ENCODE measurements at regions not wholly inside any gene's neighbourhood (a gene's known extent, or its start where the extent isn't known, plus 50 kb on each side); places are given as distances from the start of the nearest gene placed in this dataset.
A peak's percentile ranks its signal among the peaks of the same experiment; 100 is the strongest.

DNA sequence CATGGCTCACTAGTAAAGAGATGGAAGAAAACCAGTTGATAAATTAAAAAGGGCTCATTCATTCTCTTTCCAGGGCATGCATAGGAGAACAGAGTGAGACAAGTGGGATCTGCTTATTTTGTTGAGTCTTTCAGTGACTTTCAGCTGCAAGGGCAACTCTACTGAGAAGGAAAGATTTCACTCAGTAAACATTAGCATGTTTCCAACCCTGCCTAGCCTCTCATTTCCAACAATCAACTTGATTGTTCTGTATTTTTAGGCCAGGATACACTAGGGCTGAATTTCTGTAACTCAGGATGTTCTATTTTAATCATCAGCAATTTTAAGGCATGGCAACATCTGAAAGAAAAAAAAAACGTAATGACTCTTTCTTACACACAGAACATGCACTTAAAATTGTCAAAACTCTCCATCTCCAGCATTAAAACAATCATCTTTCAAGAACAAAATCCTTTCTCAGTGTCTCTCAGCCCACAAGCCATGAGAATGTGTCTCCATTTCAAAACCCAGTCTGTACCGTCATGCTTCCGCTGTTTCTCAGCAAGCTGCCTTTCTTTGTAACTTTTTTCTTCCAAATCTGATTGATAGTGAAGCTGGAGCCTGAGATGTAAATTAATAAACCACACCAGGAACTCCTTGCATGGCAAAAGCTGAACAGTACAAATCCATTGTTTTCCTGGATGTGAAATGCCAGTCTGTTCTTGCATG, 147.2 kb upstream of the KLF14 start:
- no peak for DNase-seq

DNA sequence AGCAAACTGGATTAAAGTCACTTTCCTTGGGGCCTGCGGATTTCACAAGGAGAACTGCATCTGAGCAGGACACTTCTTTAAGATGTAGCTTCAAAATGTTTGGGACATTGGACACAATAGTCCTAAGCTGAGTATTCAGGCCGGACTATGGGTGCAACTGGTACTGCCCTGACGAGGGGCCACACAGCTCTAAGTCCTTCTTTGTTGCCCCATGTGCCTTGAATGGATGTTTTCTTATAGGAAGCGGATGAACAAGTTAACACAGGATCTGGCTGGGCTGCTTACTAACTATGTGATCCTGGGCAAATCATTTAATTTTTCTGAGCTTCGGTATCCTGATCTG, 147.8 kb upstream of the KLF14 start:
- DNase-seq = no peak

DNA sequence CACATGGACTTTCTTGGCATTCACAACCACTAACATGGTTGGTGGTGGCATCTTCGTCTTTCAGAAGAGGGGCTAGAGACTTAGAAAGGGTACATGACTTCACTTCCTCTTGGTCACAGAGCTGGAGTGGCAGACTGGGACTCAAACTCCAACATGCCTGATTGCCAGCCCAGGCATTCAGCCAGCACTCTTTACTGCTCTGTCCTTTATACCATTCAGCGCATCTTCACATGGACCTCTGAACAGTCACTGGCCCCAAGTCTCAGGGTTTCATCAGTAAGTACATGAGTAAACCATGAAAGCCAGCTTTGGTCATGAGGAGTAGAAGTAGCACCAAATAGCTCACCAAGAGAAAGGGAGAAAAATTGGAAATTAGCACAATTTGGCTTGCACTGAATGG, 148.4 kb upstream of the KLF14 start:
- no peak for DNase-seq

DNA sequence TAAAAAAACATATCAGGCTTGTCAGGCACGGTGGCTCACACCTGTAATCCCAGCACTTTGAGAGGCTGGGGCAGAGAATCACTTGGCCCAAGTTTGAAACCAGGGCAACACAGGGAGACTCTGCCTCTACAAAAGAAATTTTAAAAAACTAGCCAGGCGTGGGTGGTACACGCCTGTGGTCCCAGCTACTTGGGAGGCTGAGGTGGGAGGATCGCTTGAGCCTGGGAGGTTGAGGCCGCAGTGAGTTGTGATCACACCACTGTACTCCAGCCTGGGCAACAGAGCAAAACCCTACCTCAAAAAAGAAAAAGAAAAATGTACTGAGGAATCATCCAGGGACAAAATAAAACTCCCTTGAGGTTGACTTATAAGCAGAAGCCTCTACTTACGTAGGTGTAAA, 149.9 kb upstream of the KLF14 start:
- DNase-seq = no peak

DNA sequence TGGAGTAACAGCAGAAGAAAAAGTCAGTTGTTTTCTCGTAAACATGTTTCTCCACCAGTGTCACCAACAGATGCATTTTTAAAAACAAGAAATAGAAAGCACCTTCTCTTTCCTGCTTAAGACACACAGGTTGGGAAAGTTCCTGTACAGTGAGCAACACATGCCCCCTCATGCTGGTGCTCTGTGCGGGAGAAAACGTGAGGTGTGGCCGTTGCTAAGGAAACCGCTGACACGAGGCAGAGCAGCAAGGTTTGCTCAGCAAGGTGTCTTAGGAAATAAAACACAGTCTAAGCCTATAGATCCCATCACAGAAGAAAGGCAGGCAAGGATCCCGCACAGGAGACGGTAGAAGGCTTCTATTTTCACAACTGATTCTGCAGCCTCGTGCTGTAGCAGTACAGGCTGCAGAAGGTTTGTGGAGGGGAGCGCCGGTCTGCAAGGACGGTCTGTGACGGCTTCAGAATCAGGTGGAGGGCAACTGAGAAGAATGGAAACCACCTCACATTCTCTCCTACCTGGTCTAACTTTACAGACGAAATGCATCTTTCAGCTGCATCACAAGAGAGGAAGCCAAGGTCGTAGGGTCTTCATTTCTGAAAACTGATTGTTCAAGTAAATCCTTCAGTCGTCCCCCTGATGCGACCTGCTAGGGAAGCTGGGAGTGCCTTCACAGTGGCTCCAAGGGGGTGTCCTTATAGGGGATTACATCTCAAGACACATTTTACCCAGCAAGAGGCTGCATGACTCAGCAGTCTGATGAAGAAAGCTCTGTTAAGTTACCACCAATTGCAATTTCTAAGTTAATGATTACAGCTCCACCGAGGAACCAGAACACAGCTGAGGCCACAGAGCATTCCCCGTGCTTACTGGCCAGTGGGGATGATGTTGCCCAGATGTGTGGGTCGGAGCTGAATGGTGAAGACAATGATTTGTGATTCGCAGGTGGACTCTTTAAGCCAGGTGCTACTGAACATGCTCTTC, 150.7 kb upstream of the KLF14 start:
- DNase-seq = no peak

DNA sequence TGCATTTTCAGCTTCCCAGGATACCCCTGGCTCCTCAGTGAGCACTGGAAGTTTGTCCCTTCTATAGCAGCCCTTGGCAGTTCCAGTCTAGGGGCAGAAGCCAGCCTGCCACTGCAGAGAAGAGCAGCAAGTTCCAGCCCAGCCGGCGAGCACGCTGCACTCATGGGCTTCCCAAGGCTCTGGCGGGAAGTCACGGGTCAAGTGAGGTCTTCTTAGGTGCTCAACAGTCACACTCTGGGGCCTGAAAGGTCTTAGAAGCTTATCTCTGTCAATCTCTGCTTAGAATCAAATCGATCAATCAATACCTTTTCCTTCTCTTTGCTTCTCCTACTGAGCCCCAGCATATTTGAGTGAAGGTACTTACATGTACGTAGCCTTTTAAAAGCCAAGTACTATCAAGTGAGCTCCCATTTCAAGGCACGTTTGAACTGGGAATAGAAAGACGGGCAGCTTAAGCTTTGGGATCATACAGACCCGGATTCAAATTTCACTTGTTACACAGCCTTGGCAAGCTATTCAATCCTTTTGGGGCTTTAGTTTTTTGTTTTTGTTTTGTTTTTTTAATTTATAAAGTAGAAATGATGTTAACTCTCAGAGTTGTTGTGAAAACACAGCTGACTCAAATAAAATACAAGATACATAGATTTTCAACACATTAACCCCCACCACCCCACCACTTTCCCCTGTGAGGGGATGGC, 152.6 kb upstream of the KLF14 start:
- no peak for DNase-seq

DNA sequence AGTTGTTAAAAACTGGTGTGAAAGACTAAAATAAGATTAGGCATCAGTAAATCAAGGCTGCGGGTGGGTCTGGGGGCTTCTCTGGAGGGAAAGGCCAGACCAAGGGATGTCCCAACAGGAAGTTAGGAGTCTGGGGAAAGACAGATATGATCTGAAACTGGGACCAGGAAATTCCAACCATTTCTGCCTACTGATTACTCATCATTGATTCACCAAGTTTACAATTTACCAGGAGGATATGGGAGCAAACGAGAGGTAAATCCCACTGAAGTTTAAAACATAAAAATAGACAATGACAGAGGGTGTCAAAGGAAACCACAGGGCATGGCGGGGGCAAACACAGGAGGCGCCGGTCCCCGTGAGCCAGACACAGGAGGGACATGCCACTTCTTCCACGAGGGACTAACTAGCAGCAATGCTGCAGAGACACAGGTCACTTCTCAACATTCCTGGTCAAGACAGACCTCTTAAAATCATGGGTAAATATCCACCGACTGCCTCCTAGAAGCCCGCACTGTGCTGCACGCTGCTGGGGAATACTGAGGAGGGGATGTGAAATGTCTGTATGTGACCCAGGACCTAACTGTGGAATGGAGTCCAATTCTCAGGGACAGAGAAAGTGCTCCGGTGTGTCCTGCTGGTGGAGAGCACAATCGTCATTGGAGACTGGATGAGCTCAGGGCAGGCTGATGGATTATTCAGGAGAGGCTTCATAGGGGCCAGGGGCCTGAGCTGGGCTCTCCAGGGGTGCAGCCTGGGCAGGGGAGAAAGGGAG, 153.4 kb upstream of the KLF14 start:
- DNase-seq = no peak

DNA sequence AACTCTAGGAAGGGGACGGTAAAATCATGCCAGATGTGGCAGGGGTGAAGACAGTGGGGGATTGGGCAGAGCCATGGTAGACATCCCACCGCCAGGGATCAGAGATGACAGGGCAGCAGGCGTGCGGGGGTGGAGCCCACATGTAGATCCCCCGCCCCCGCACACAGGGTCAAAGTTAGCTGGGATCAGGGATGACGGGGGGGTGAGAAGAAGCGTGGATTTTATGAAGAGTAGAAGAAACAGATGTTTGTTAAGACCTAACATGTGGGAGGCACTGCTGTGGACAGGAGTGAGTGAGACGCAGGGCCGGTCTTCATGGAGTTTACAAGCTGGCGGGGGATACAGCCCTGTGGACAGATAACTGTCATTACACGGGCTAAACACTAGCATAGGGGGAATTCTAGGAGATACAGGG, 154.0 kb upstream of the KLF14 start:
- DNase-seq = no peak

DNA sequence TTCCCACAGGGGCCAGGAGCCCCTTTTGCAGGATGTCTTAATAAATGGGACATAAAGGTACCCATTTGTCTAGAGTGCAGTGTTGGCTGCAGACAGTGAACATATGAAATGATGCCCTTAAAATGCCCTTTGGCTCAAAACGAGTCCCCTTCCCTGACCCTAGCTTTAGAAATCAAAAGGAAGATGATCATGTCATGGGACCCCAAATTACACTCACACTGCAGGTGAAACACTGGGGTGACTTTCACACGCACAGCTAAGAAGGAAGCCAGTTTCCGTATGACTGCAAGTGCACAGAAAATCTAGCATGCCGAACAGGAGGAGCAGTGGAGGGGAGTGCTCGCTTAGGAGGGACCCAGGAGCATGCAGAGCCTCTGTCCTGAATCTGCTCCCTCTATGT, 154.5 kb upstream of the KLF14 start:
- DNase-seq = no peak

DNA sequence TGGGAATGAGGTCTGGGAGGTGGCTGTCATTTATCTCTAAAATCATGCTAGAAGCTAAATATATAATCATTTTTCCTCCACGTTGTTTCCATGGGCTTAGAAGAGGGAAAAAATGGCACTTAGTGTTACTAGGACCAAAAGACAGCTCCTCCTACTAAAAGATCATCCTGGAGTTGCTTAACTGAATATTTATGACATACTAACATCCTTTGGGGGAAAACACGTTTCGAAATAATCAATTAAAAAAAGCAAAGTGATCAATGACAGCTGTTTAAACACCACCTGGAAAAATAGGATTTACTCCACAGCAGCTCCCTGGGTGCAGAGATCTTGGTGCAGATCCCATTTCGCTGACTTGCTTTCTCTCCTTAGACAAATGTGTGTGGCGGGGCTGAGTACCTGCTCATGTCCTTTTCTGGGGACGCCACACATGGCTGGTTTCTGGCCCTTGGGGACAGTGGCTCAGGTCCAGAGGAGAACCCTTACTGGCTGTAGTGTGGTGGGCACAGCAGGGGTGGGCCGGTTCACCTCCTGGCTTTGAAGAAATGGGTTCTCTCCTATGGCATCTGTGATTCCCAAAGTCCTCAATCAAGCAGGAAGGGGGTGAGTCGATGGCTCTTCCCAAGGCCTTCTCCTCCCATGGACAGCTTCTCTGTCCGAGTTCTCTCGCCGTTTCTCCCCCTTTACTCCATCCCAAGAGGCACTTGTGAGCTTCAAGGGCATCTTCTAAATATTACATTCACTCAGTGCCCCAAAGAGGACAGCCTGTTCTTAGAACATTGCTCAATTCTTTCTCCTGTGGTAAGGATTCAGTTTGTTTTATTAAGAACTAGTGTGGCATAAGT, 156.4 kb upstream of the KLF14 start:
- no peak for DNase-seq

DNA sequence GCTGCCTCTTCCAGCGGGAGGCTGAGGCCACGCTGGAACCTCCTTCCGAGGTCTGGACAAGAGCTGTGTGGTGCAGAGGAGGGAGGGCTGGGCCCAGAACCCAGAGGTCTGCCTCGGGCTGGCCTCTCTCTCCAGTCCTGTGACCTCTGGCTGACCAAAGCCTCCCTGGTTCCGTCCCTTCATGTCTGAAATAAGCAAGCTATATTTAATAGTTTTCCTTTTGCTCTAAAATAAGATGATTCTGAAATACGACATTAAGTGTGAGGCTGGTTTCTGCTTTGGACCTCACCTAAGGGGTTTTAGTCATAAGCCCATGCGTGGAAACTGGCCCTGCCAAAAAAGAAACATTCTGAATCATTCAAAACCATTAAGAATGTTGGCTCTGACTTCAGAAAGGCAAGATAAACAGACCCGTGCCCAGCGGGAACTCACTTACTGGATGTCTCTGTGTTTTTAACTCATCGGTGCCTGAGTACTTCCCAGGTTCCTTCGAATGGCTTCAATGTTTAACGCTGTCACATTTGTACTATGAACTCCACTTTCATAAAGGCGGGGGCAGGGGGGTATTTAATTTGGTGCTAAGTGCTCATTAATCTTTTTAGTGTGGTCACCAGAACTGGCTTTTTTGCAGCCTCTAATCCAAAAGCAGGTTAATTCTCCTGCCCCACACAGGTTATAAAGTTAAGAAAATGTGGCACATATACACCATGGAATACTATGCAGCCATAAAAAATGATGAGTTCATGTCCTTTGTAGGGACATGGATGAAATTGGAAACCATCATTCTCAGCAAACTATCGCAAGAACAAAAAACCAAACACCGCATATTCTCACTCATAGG, 157.5 kb upstream of the KLF14 start:
- no peak for DNase-seq

DNA sequence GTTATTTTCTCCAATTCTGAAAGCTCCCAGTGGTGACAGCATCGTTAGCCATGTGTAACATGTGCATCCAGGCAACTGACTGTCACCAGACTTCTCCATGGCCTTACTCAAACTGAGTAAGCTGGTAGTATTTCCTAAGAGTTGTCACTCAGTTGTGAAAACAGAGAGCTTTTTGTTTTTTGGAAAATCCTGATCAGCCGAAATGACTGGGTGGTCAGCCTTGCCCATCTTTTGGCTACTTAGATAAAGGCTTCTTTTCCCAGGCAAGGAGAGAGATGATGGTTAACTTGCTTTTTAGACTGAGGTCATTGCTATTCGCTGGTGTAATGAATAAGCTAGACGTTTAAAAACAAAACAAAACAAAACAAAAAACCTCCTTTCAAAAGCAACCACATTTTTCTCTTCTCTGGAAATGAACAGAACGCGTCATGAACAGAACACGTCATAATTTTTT, 159.5 kb upstream of the KLF14 start:
- DNase-seq = no peak

DNA sequence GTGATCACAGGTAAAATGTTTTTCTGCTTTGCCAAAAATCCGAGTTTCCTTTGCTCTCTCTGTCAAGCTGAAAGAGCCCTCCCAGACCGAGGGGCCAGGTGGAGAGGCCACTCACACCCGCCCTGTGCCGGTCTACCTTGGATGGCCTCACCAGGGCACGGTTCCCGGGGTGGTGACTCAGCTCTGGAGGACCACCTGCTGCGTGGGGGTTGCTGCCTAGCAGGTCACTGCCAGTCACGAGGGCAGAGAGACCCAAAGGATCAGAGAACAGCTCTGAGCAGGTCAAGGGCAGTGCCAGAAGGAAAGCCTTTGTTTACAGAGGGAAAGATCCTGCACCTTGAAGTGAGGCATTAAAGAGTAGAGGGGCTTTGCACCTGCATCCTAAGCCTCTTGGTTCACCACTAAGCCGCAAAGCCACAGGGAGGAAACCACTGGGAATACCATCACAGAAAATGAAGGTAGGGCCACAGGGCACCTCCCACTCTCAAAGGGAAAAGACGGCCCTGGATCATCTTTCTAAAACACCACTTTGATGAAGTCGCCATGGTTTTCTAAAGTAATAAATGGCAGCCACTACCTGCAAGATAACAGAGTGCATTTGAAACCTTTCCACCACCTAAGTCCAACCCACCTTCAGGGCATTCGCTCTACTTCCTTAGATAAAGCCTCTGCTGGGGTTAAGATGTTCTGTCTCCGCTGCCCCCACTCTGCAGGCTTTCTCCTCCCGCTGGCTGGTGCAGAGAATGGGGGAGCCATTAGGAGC, 160.3 kb upstream of the KLF14 start:
- DNase-seq = no peak

DNA sequence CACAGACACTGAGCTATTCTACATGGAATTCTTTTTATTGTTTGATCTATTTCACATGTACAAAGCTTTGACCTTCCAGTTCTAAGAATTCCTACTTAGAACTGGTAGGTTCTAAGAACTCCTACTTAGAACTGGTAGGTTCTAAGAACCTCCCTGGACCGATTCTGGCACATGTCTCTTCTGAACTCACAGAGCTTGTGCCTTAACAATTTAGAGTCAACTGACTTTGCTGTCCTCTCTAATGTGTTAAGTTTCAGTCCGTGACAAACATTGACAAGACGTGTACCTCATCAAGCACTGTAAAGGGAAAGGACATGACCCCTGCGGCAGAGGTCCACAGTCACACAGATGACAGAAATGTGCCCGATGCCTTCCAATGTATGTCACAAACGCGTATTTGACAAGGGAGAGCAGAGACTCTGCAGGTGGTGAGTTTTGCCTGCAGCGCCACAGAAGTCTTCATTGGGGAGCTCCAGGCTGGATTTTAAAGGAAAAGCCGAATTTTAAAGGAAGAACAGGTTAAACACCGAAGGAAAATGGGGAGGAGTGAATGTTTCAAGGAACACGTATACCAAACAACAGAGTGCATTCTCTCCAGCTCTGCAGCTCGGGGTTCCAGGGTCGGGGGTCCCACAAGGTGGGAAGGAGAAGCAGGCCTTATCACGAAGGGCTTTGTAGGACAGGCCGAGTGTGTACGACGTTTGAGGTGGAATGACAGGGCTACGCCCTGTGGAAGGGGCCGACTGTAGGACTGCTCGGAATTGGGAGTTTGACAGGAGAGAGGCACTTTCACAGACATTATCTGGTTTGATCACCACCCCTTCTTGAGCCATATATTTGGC, 161.1 kb upstream of the KLF14 start:
- DNase-seq = no peak

DNA sequence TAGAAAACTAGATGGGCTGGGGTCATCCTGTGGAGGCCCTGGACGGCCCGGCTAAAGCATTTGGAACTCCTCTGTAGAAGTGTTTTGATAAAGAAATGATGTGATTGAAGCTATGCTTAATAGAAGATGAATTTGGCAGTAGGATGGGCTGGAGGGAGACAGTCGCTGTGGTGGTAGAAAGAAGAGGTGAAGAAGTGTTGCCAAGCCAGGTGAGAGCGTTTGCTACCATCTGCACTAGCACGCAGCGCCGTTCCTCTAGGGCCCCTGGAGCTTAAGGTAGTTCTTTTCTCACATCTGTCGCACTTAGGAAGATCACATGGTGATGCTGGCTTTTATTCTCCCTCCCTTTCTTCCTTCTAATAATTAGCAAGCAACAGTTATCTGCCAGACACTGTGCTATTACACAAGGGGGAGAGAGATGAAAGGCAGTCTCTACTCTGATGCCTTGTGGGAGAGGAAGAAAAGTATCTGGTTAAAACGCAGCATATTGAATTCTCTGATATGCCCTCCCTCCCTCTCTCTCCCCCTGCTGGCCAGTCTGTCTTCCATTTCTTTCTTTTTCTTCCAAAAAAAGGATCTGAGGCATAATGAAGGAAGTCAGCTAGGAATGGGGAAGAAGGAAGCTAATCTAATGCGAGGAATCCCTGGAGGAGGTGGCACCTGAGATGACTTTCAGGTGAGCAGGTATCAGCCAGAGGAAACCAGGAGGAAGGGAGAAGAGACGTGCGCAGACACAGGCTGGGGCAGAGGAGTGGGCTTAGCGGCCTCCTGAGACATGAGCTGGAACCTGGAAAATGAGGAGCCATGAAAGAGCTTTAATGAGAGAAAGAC, 162.3 kb upstream of the KLF14 start:
- peak; percentile 54 for DNase-seq

DNA sequence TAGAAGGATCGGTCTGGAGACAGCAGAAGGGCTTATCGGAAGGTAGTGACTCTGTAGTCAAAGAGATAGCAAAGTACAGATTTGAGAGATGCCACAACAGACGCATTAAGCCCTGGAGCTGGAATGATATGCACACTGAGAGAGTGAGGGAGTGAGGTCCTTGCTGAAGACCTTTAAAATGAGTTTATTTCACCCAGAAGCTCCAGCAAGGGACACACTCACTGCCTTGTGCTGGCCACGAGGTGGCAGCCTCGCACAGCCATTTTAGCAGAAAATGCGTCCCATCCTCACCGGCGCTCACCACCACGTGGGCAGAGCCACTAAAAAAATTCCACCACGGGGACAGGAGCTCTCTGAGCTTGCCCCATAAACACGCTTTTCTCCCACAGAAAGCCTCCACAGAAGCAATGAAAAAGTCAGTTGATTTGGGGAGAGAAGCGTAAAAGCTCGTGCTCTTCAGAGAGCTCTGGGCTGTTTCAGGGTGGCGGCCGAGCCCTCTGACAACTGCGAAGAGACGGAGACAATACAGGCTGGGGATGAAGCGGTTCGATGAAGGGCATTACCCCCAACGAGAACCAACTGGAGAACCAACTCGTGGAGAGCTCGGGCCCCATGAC, 163.0 kb upstream of the KLF14 start:
- DNase-seq = peak; percentile 85

DNA sequence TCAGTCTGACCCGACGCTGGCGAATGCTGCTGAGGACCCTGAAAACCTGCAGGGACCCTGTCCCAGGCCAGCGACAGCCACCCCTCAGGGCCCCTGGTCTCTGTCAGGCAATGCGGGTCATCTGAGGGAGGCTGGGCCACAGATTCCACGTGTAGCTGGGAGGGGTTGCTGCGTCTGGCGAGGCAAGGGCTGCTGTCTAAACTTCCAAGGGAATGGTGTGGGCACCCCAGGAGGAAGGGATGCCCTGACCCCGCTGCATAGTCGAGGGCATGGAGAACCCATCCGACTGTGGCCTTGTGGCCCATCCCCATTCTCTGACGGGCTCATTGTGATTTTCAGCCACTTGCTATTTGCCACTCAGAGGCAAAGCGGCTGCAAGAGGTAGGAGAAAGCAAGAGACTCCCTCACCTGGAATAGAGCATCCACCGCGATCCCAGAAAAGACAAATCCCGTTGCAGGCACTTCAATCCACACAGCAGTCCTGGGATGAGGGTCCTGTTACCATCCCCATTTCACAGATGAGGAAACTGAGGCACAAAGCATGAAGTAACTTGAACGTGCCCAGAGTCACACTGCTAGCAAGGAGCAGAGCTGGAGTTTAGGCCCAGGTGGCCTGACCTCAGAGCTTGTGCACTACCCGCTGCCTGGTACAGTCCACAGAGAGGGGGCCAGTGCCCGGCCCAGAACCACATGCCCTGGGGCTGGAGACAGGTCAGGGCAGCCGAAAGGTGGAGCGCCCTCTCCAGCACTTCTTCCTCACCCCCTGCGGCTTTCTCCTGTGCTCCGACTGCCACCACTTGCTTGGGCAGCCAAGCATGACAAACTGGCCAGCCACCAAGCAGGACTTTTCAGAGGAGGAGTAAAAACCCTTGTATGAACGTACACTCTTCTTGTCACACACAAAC, 163.8 kb upstream of the KLF14 start:
- DNase-seq = no peak

All from hematopoietic multipotent progenitor cell treated with erythropoietin and hydrocortisone succinate and interleukin-3 and kit ligand, for 8 days (in vitro differentiated cells).